BLaER1 treated with 17β-estradiol and CSF1 and Interleukin-3, amounts not matched to agents 10 nM and 100 nM (cell line): ENCODE measurements at regions not wholly inside any gene's neighbourhood (a gene's known extent, or its start where the extent isn't known, plus 50 kb on each side); places are given as distances from the start of the nearest gene placed in this dataset.
"Not testable (repeated sequence)": the region's sequence is repeated elsewhere in the genome, so short reads cannot be mapped to it uniquely, and the experiment has no call there.

Experiments used
- H3K27ac ChIP-seq, 11 experiments: shearing (Covaris generic); formaldehyde crosslinking; 2 replicates each; pipeline ENCODE4 v1.8.1; 2022
- H3K27me3 ChIP-seq, 11 experiments: shearing (Covaris generic); formaldehyde crosslinking; 2 replicates each; pipeline ENCODE4 v1.8.1; 2022
- H3K36me3 ChIP-seq, 11 experiments: shearing (Covaris generic); formaldehyde crosslinking; 2 replicates each; pipeline ENCODE4 v1.8.1; 2022
- H3K4me1 ChIP-seq, 10 experiments: shearing (Covaris generic); formaldehyde crosslinking; 2 replicates each; pipeline ENCODE4 v1.8.1; 2022
- H3K4me2 ChIP-seq, 11 experiments: shearing (Covaris generic); formaldehyde crosslinking; 2 replicates each; pipeline ENCODE4 v1.8.1; 2022
- H3K4me3 ChIP-seq, 10 experiments: shearing (Covaris generic); formaldehyde crosslinking; 2 replicates each; pipeline ENCODE4 v1.8.1; 2022
- H3K9ac ChIP-seq, 11 experiments: shearing (Covaris generic); formaldehyde crosslinking; 2 replicates each; pipeline ENCODE4 v1.8.1; 2022
- H3K9me3 ChIP-seq, 11 experiments: shearing (Covaris generic); formaldehyde crosslinking; replicated peaks in 1 of 11; 2 replicates each; pipeline ENCODE4 v1.8.1; 2022
- H4K20me1 ChIP-seq, 11 experiments: shearing (Covaris generic); formaldehyde crosslinking; 2 replicates each; pipeline ENCODE4 v1.8.1; 2022
- Cebpa-rat ChIP-seq, 11 experiments: shearing (Covaris generic); IDR thresholded peaks; 2 replicates each; pipeline ENCODE4 v1.8.1; 2022

DNA sequence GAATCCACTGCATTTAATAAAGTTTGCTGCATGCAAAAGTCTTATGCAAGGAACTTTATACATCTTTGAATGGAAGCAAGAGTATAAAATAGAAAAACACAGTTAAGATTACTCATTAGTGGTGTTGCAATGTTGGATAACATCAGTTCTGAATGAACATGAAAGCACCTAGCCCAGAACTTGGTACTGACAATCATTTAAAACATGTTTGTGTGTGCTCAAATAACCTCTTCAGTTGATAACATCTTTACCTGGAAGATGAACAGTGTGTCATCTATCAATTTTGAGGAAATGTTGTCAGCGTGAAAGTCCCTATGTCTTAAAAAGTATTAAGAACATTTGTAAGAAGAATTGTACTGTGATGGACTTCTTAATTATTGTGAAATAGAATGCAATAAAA, 370.4 kb upstream of the GRAMD2B start:
- no peak for TF ChIP-seq Cebpa-rat (IDR thresholded peaks at IDR 0.05)
- H4K20me1 ChIP-seq: no peaks in the 10 kb centered on the region
- no peaks in the 10 kb centered on the region for H3K36me3 ChIP-seq
- no peak overlapping the region for H3K4me3 ChIP-seq
- H3K4me1 ChIP-seq: peaks cover 0 to 17% (median 4%) of the 10 kb centered on the region in 10 experiments; a peak in 7 of 20 replicates
- H3K9ac ChIP-seq: no peak overlapping the region
- no peak overlapping the region for H3K27ac ChIP-seq
- no peaks in the 10 kb centered on the region for H3K27me3 ChIP-seq
- no peak overlapping the region for H3K4me2 ChIP-seq
- H3K9me3 ChIP-seq: peaks cover 0 to 5% (median 0%) of the 10 kb centered on the region in 11 experiments; a peak in 3 of 22 replicates

DNA sequence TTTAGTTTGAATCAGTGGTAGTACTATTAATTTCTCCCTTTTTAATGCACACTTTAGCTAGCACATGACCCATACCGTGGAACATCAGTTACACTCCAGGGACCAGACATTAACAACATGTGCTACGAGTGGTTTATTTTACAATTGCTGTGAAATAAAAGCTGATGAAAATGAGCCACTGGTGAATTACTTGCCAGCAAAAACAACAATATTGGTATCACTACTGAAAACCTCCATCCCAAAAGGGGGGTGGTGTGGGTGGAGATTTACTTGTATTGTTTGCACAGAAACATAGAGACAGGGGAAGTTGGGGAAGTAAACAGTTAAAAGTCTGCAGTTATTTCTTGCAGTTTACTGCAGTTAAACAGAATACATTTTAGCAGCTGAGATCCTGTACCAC, 369.6 kb upstream of the GRAMD2B start:
- Histone ChIP-seq H3K27ac (no peak overlapping the region), H3K36me3 (no peaks in the 10 kb centered on the region), H4K20me1 (no peaks in the 10 kb centered on the region), H3K4me3 (no peak overlapping the region), H3K4me1 (peaks cover 0 to 17% (median 4%) of the 10 kb centered on the region in 10 experiments; a peak in 7 of 20 replicates), H3K9ac (no peak overlapping the region), H3K27me3 (no peaks in the 10 kb centered on the region), H3K4me2 (peak overlapping the region in 2 of 11 experiments; percentile 23 to 32; a peak in 3 of 22 replicates), H3K9me3 (peaks cover 3 to 9% (median 5%) of the 10 kb centered on the region in 11 experiments; a peak in 18 of 22 replicates)
- TF ChIP-seq Cebpa-rat (IDR thresholded peaks at IDR 0.05): no peak

DNA sequence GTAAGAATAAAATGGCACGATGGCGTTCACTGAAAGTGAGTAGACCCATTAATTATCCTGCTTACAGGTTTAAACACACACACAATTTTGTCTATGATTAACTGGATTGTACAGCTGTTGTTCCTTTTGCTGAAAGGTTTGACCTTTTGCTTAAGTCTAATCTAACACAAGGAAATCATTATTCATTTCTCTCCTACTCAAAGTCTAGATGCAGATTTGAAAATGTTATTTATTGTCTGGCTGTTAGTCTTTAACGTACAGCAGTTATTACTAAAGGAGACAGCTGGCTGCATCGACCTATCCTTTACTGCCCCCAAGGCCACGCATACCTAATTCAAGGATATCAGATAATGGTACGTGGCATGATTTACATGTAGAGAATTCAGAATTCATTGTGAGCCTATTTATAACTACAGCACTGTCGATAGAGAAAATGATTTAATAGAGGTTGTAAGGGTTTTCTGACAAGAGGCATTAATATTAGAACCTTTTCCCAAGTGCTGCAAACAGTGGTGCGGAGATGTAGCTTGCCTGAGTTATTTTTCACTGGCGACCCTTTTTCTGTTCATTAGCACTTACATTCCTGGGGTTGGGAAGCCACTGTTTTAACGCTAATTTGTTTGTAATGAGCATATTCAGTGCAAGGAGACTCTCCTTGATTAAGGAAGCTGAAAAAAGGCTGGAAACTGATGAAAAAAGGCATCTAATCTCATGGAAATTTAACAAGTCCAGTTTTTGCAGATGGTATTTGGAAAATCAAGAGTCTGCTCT, 368.4 kb upstream of the GRAMD2B start:
- no peak overlapping the region for H3K27ac ChIP-seq
- no peak overlapping the region for H3K4me2 ChIP-seq
- peaks cover 0 to 8% (median 1%) of the 10 kb centered on the region in 10 experiments; a peak in 4 of 20 replicates for H3K4me1 ChIP-seq
- peaks cover 6 to 14% (median 9%) of the 10 kb centered on the region in 11 experiments; a peak in 19 of 22 replicates for H3K9me3 ChIP-seq
- no peak overlapping the region for H3K9ac ChIP-seq
- no peaks in the 10 kb centered on the region for H4K20me1 ChIP-seq
- H3K36me3 ChIP-seq: no peaks in the 10 kb centered on the region
- no peak for TF ChIP-seq Cebpa-rat (IDR thresholded peaks at IDR 0.05)
- H3K4me3 ChIP-seq: no peak overlapping the region
- no peaks in the 10 kb centered on the region for H3K27me3 ChIP-seq

DNA sequence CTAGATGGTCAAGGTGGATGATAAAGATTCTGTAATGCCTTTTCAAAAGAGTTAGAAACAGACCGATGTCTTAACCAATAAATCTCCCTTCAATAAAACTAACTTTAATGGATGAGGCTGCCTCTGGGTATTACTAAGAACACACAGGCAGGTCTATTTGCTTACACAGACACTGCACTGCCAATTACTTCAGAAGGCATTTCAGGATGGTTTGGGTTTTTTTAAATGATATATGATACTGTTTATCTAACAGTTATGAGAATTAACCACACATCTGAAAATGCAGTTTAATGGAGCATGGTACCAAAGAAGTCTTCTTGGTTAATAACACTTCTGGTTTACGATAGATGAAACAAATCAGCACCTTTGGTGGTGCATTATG, 367.9 kb upstream of the GRAMD2B start:
- Histone ChIP-seq H3K27me3 (no peaks in the 10 kb centered on the region), H3K4me3 (no peak overlapping the region), H4K20me1 (no peaks in the 10 kb centered on the region), H3K36me3 (no peaks in the 10 kb centered on the region), H3K9ac (no peak overlapping the region), H3K27ac (no peak overlapping the region), H3K9me3 (peaks cover 6 to 14% (median 8%) of the 10 kb centered on the region in 11 experiments; a peak in 19 of 22 replicates), H3K4me1 (peaks cover 0 to 8% (median 1%) of the 10 kb centered on the region in 10 experiments; a peak in 4 of 20 replicates), H3K4me2 (no peak overlapping the region)
- no peak for TF ChIP-seq Cebpa-rat (IDR thresholded peaks at IDR 0.05)

DNA sequence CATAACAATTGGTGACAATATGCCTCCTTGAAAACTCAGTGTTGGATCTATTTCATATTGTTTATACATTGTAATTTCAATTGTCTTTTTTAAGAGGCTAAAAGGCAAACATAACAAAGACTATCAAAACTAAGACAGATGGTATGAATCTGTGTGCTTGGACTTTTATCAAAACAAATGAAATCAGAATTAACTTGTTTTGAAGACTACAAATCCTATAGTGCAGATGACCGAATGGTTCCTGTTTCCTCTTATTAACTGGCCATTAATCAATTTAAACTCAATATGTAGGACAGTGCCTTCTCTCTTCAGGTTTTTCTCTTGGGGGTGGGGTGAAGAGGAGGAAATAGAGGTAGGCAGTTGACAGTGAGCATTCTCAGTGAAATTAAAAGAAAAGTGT, 366.9 kb upstream of the GRAMD2B start:
- peaks cover 6 to 14% (median 8%) of the 10 kb centered on the region in 11 experiments; a peak in 19 of 22 replicates for H3K9me3 ChIP-seq
- no peaks in the 10 kb centered on the region for H3K27me3 ChIP-seq
- H4K20me1 ChIP-seq: no peaks in the 10 kb centered on the region
- no peak overlapping the region for H3K27ac ChIP-seq
- no peak overlapping the region for H3K4me2 ChIP-seq
- H3K36me3 ChIP-seq: no peaks in the 10 kb centered on the region
- peaks cover 0 to 8% (median 1%) of the 10 kb centered on the region in 10 experiments; a peak in 4 of 20 replicates for H3K4me1 ChIP-seq
- no peak overlapping the region for H3K9ac ChIP-seq
- no peak for TF ChIP-seq Cebpa-rat (IDR thresholded peaks at IDR 0.05)
- no peak overlapping the region for H3K4me3 ChIP-seq

DNA sequence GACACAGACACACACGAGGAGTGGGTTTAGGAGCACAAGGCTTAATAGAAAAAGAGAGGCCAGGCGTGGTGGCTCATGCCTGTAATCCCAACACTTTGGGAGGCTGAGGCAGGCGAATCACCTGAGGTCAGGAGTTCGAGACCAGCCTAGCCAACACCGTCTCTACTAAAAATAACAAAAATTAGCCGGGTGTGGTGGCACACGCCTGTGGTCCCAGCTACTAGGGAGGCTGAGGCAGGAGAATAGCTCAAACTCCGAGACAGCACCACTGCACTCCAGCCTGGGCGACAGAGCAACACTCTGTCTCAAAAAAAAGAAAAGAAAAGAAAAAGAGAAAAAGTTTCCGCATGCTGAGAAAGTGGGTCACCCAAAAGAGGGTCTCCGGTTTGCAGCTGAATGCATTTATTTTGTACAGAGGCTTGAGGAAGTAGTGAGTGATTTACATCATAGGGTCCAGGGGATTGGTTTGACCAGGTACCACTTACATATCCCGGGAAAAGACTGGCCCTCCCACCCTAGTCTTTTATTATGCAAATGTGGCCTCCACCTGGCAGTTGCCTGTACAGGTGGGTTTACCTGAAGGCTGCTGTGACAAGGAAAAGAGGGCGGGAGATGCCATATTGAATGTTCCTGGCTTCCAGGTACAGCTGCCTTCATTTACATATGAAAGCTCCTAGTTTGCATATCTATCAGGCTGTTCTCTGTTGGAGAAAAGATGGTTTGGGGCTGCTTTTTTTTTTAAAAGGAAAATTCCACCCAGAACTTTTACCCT, 366.2 kb upstream of the GRAMD2B start:
- TF ChIP-seq Cebpa-rat (IDR thresholded peaks at IDR 0.05): no peak
- H3K36me3 ChIP-seq: no peaks in the 10 kb centered on the region
- H3K27me3 ChIP-seq: no peaks in the 10 kb centered on the region
- H4K20me1 ChIP-seq: no peaks in the 10 kb centered on the region
- peaks cover 0 to 8% (median 1%) of the 10 kb centered on the region in 10 experiments; a peak in 4 of 20 replicates for H3K4me1 ChIP-seq
- no peak overlapping the region for H3K4me2 ChIP-seq
- no peak overlapping the region for H3K9ac ChIP-seq
- peaks cover 6 to 14% (median 8%) of the 10 kb centered on the region in 11 experiments; a peak in 19 of 22 replicates for H3K9me3 ChIP-seq
- no peak overlapping the region for H3K4me3 ChIP-seq
- no peak overlapping the region for H3K27ac ChIP-seq

DNA sequence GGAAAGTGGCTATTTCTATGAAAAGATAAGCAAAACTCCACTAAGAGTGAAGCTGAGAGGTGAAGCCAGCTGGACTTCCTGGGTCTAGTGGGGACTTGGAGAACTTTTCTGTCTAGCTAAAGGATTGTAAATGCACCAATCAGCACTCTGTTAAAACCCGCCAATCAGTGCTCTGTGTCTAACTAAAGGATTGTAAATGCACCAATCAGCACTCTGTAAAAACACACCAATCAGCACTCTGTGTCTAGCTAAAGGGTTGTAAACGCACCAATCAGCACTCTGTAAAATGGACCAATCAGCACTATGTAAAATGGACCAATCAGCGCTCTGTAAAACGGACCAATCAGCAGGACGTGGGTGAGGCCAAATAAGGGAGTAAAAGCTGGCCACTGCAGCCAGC, 364.8 kb upstream of the GRAMD2B start:
- H3K36me3 ChIP-seq, H3K4me3 ChIP-seq, H3K4me1 ChIP-seq, H4K20me1 ChIP-seq, H3K9ac ChIP-seq, H3K27ac ChIP-seq, H3K27me3 ChIP-seq, H3K4me2 ChIP-seq: not testable (repeated sequence)
- peaks cover 6 to 14% (median 8%) of the 10 kb centered on the region in 11 experiments; a peak in 19 of 22 replicates for H3K9me3 ChIP-seq

DNA sequence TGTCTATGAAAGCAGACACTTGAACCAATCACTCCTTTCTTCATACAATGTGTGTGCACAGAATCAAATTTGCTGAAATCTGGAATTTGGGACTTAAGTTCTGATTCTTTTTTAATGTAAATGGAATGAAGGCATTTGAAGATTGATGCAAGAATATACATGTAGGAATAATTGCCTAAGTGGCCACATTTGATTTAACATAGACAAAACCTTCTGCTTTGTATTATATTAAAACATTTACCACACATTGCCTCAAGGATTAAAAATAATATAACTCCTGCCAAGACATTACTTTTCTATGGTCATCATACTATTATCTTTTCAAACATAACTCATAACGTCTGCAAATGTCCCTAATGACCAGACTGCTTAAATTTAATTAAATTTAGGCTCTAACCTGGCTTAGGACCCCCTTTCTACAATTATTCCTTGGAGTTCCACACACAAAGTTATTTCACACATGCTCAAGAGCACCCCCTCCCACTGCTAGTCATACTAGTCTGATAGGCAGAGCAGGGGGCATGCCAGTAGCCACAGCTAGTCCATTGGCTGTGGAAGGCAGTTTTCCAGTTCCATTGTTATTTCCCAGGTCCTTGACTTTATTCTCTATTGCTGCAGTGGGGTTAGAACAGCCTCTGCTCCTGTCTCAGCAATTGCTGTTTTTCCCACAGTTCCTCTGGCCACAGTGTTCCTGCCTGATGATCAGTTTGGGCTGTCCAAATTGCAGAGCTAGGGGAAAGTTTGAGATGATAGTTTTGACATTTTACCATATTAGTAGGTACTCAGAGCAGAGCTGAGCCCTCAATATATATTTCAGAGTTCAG, 360.6 kb upstream of the GRAMD2B start:
- Histone ChIP-seq H3K4me1 (peaks cover 16 to 20% (median 18%) of the 10 kb centered on the region in 10 experiments), H3K4me3 (no peak overlapping the region), H3K27ac (no peak overlapping the region), H3K9me3 (peaks cover 6 to 14% (median 8%) of the 10 kb centered on the region in 11 experiments; a peak in 20 of 22 replicates), H3K27me3 (peaks cover 0 to 24% (median 0%) of the 10 kb centered on the region in 11 experiments; a peak in 4 of 22 replicates), H3K36me3 (no peaks in the 10 kb centered on the region), H3K9ac (no peak overlapping the region), H3K4me2 (no peak overlapping the region), H4K20me1 (peaks cover 0 to 9% (median 0%) of the 10 kb centered on the region in 11 experiments; a peak in 1 of 22 replicates)
- TF ChIP-seq Cebpa-rat (IDR thresholded peaks at IDR 0.05): no peak
